ENCODE measurements at regions not wholly inside any gene's neighbourhood (a gene's known extent, or its start where the extent isn't known, plus 50 kb on each side); places are given as distances from the start of the nearest gene placed in this dataset.
"Not testable (repeated sequence)": the region's sequence is repeated elsewhere in the genome, so short reads cannot be mapped to it uniquely, and the experiment has no call there.

GRCh38 chr2:21908712-21909380, 785.1 kb downstream of the TDRD15 start:
- not testable (repeated sequence) for TF ChIP-seq POLR2A (IDR thresholded peaks at IDR 0.05)
- TF ChIP-seq, protein P1, sequence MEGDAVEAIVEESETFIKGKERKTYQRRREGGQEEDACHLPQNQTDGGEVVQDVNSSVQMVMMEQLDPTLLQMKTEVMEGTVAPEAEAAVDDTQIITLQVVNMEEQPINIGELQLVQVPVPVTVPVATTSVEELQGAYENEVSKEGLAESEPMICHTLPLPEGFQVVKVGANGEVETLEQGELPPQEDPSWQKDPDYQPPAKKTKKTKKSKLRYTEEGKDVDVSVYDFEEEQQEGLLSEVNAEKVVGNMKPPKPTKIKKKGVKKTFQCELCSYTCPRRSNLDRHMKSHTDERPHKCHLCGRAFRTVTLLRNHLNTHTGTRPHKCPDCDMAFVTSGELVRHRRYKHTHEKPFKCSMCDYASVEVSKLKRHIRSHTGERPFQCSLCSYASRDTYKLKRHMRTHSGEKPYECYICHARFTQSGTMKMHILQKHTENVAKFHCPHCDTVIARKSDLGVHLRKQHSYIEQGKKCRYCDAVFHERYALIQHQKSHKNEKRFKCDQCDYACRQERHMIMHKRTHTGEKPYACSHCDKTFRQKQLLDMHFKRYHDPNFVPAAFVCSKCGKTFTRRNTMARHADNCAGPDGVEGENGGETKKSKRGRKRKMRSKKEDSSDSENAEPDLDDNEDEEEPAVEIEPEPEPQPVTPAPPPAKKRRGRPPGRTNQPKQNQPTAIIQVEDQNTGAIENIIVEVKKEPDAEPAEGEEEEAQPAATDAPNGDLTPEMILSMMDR (IDR thresholded peaks at IDR 0.05), result not testable (repeated sequence)

Measured in heart left ventricle (tissue), 13 donors.